Adrenal gland (tissue), 5 donors: ENCODE measurements at regions not wholly inside any gene's neighbourhood (a gene's known extent, or its start where the extent isn't known, plus 50 kb on each side); places are given as distances from the start of the nearest gene placed in this dataset.

Source experiments
- POLR2A ChIP-seq, 2 donors: fragments of 450-650 bp; IDR thresholded peaks; one replicate each; pipeline ENCODE4 v1.6.1; 2017; ENCODE audit warnings: antibody characterized with exemption in 2 of 2, mild to moderate bottlenecking in 2 of 2, moderate library complexity in 1 of 2
- TF ChIP-seq, protein P1 (sequence below), 6 experiments: fragments of 450-650 bp in 4 of 6; fragments of 200-600 bp in 2 of 6; sonication (generic) in 1 of 6; IDR thresholded peaks; 1 replicate in 5 of 6; 2 replicates in 1 of 6; pipeline versions ENCODE4 v1.5.1 to v1.8.0; 2016 to 2021; ENCODE audit warnings: antibody characterized with exemption in 6 of 6, mild to moderate bottlenecking in 2 of 6, moderate library complexity in 1 of 6
- donor health status: DM: no; HTN: no; CAD: no.

DNA sequence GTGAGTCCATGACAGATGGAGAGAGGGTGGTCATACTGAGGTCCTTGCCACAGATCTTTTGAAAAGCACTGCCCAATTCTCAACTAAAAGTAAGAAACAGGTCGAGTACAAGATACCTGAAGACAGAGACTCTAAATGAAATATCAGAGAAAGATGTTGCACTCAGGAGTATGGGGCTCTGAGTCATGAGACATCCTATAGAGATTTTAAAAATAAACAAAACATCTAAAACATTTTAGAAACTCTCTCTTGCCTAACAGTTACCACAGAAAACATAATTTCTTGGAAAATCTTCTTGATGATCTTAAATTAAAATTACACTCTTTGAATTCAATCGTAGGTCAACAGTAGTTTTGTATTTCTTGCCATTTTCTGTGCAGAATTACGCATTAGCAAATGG is 348.9 kb upstream of the MARCKS start:
- TF ChIP-seq, protein P1, sequence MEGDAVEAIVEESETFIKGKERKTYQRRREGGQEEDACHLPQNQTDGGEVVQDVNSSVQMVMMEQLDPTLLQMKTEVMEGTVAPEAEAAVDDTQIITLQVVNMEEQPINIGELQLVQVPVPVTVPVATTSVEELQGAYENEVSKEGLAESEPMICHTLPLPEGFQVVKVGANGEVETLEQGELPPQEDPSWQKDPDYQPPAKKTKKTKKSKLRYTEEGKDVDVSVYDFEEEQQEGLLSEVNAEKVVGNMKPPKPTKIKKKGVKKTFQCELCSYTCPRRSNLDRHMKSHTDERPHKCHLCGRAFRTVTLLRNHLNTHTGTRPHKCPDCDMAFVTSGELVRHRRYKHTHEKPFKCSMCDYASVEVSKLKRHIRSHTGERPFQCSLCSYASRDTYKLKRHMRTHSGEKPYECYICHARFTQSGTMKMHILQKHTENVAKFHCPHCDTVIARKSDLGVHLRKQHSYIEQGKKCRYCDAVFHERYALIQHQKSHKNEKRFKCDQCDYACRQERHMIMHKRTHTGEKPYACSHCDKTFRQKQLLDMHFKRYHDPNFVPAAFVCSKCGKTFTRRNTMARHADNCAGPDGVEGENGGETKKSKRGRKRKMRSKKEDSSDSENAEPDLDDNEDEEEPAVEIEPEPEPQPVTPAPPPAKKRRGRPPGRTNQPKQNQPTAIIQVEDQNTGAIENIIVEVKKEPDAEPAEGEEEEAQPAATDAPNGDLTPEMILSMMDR (IDR thresholded peaks at IDR 0.05): no peak
- TF ChIP-seq POLR2A (IDR thresholded peaks at IDR 0.05): no peak
